ENCODE measurements at regions not wholly inside any gene's neighbourhood (a gene's known extent, or its start where the extent isn't known, plus 50 kb on each side); places are given as distances from the start of the nearest gene placed in this dataset.

DNA sequence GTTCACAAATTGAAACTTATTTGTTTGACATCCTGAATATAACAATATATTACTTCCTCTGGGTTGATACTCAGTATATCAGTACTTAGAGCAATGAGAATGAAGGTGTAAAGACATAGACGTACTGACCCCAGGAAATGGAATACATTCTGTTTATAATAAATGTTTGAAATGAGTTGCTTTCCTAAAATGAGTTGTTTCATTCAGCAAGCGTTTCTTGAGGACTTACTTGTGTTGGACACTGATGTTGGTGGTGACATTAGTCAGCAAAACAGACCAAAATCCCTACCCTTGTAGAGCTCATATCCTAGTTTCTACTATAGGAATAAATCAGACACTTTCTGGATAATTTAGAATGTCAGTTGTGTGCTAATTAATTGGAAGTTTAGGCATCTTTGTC, 184.3 kb downstream of the ZDHHC21 start:
- H3K27me3 ChIP-seq (replicated peaks) = no peaks in the 10 kb centered on the region
- H3K4me3 ChIP-seq = no peak overlapping the region
- no peak overlapping the region for H3K27ac ChIP-seq
- no peak for DNase-seq (ENCODE audit: low read depth in 1 of 2, low spot score in 2 of 2)
- no peaks in the 10 kb centered on the region for H3K9me3 ChIP-seq (replicated peaks)
- H3K4me1 ChIP-seq (replicated peaks) = no peaks in the 10 kb centered on the region
- H3K36me3 ChIP-seq = no peaks in the 10 kb centered on the region

DNA sequence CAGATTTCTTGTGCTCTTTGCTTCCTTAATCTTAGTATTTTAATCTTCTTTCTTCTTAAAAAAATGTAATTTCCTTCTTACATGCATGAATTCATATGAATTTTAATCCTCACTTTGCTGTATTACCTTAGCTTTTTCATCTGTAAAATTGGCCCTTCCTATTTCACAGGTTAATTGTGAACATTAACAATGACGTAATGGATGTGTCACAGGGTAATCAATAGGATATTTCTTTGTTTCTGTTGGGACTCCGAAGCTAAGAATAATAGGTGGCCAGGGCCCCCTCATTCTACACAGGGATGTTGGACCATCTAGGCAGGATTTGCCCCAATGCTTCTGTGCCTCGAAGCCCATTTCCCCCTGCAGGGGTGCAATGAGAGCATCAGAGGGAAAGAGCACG, 187.4 kb upstream of the NFIB start:
- Histone ChIP-seq H3K9me3 (replicated peaks) (no peaks in the 10 kb centered on the region), H3K36me3 (no peaks in the 10 kb centered on the region), H3K27me3 (replicated peaks) (no peaks in the 10 kb centered on the region), H3K4me1 (replicated peaks) (no peaks in the 10 kb centered on the region), H3K4me3 (no peak overlapping the region), H3K27ac (no peak overlapping the region)
- no peak for DNase-seq (ENCODE audit: low read depth in 1 of 2, low spot score in 2 of 2)

DNA sequence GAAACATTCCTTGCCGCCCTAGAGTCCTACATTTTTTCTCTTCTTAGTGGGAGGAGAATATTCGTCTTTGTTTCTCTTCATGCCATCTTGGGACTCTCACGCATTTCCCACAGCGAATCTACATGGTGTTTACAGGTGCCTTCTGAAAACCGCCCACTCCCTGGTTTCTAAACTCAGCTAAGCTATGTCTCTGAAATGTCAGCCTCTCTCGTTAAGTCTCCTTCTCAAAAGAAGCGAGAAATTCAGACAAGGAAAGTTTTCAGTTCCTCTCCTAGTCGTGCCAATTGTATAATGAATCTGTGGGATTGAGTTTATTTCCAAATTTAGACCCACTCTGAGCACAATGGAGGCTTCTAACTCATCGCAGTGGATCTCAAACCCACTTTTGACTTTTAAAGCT, 186.8 kb upstream of the NFIB start:
- DNase-seq (ENCODE audit: low read depth in 1 of 2, low spot score in 2 of 2) = no peak
- H3K4me3 ChIP-seq = no peak overlapping the region
- no peaks in the 10 kb centered on the region for H3K4me1 ChIP-seq (replicated peaks)
- H3K27ac ChIP-seq = no peak overlapping the region
- no peaks in the 10 kb centered on the region for H3K9me3 ChIP-seq (replicated peaks)
- no peaks in the 10 kb centered on the region for H3K27me3 ChIP-seq (replicated peaks)
- no peaks in the 10 kb centered on the region for H3K36me3 ChIP-seq

DNA sequence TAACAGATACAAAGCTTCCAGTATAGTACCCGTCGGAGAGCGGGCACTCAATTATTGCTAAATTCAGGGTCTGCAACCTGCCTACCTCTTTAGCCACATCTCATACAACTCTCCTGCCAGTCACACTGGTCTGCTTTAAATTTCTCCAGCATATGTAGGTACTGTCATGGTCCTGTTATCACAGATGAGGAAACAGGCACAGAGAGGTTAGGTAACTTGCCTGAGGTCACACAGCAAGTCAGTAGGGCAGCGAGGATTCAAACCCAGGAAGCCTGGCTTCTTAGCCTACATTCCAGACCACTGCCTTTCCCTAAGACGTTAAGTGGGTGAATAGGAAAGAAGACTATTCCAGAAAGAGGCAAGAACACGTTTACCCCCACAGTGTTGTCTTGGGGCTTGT, 186.0 kb upstream of the NFIB start:
- Histone ChIP-seq H3K4me3 (no peak overlapping the region), H3K27ac (no peak overlapping the region), H3K36me3 (no peaks in the 10 kb centered on the region), H3K9me3 (replicated peaks) (no peaks in the 10 kb centered on the region), H3K4me1 (replicated peaks) (no peaks in the 10 kb centered on the region), H3K27me3 (replicated peaks) (no peaks in the 10 kb centered on the region)
- no peak for DNase-seq (ENCODE audit: low read depth in 1 of 2, low spot score in 2 of 2)

DNA sequence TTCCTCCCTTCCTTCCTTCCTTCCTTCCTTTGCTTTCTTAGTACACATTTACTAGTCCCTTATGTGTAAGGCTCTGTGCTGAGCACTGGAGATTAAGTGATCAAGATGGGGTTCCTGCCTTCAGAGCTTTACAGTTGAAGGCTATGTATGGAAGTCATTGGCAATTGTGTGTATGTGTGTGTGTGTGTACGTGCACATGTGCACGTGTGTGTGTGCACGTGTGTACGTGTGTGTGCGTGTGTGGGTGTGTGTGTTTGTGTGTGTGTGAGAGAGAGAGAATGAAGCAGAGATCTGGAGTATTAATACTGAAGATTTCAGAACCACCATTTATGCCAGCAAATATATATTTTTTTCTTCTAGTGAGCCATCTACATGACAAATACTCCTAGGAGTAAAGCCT, 184.9 kb upstream of the NFIB start:
- no peak overlapping the region for H3K27ac ChIP-seq
- no peaks in the 10 kb centered on the region for H3K9me3 ChIP-seq (replicated peaks)
- no peaks in the 10 kb centered on the region for H3K36me3 ChIP-seq
- no peaks in the 10 kb centered on the region for H3K4me1 ChIP-seq (replicated peaks)
- no peak for DNase-seq (ENCODE audit: low read depth in 1 of 2, low spot score in 2 of 2)
- no peaks in the 10 kb centered on the region for H3K27me3 ChIP-seq (replicated peaks)
- no peak overlapping the region for H3K4me3 ChIP-seq

DNA sequence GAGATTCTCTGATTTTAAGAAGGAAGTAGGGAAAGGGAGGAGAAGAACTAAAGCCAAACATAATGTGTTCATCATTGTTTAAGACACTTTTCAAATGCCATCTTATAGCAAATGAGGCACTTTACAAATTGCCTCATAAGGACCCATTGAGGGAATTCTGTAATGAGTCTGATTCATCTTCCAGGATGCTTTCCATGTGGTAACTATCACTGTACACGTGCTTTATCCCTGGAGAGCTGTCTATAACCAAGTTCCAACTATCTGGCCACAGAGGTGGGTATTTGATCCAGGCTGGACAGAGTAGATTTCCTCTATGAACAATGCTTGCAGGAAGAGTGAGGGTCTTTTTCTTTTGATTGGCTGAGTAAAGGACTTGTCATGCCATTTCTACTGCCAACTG, 183.5 kb upstream of the NFIB start:
- H3K4me1 ChIP-seq (replicated peaks) = no peaks in the 10 kb centered on the region
- H3K9me3 ChIP-seq (replicated peaks) = no peaks in the 10 kb centered on the region
- no peaks in the 10 kb centered on the region for H3K27me3 ChIP-seq (replicated peaks)
- H3K4me3 ChIP-seq = no peak overlapping the region
- DNase-seq (ENCODE audit: low read depth in 1 of 2, low spot score in 2 of 2) = no peak
- H3K27ac ChIP-seq = no peak overlapping the region
- H3K36me3 ChIP-seq = no peaks in the 10 kb centered on the region

DNA sequence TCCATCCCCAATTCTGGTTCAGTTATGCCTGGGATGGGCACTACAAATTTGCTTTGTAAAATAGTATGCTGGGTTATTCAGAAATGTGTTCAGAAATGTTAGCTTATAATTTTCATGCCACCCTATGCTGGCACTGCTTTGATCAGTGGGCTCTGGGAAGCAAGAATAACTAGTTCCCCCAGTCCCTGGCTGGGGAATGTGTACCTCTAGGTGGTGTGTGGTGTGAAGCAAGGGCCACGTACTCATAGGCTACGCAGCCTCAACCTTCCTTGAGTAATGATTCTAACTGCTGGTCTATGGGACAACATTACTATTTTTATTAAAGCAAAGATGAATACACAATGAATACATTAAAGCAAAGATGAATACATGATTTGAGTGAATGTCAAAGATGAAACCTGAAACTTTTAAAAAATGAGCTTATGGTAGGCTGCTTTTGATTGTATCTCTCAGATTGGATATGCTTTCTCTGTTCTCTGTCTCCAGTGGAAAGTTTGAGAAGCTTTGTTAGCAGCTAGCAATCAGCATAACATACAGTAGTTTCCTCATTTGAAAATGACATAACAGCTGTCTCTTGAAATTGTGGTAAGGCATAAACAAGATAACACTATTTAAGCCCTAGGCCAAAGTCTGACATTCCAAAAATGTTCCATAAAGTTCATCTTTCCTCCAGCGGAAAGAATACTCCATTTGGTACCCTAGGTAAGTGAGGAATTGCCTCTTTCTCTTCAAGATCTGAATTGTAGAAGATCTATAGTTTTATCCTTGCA, 174.7 kb upstream of the NFIB start:
- DNase-seq (ENCODE audit: low read depth in 1 of 2, low spot score in 2 of 2) = no peak
- Histone ChIP-seq H3K27me3 (replicated peaks) (no peaks in the 10 kb centered on the region), H3K9me3 (replicated peaks) (no peaks in the 10 kb centered on the region), H3K4me3 (no peak overlapping the region), H3K27ac (no peak overlapping the region), H3K4me1 (replicated peaks) (no peaks in the 10 kb centered on the region), H3K36me3 (no peaks in the 10 kb centered on the region)

DNA sequence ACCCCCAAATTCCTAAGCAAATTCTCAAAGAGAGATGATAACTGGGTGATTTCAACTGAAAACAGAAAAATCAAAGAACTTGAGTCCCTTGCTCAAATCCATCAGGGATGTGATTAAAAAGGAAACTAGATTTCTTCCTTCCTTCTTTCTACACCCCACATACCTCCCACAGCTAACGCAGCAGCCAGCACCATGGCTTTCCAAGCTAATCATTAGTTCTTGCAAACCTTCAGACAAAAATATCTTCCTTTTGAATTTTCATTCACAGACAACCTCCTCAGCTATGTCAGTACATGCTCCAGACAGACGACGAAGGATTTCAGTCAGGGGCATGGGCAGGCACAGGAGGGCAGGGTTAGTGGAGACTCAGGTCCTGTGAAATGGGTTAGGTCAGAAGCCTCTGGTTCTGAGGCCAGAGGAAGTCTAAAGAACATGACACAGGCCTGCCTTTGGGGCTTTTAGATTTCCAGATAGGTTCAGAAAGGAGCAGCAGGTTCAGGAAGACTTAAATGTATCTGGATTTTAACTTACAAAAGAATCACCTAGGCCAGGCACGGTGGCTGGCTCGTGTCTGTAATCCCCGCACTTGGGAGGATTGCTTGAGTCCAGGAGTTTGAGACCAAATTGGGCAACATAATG, 173.7 kb upstream of the NFIB start:
- H3K9me3 ChIP-seq (replicated peaks) = no peaks in the 10 kb centered on the region
- H3K4me3 ChIP-seq = no peak overlapping the region
- no peaks in the 10 kb centered on the region for H3K4me1 ChIP-seq (replicated peaks)
- DNase-seq (ENCODE audit: low read depth in 1 of 2, low spot score in 2 of 2) = no peak
- no peaks in the 10 kb centered on the region for H3K36me3 ChIP-seq
- no peak overlapping the region for H3K27ac ChIP-seq
- H3K27me3 ChIP-seq (replicated peaks) = no peaks in the 10 kb centered on the region

DNA sequence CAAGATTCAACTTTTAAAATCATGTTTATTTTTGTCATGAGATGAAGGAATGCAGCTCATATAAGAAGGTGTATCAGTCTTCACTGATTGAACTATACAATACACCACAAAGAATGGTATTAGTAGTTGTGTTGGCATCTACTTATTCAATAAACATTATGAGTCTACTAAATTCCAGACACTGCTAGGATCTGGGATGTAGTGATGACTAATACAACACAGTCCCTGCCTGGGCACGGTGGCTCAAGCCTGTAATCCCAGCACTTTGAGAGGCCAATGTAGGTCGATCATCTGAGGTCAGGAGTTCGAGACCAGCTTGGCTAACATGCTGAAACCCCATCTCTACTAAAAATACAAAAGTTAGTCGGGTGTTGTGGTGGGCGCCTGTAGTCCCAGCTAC, 171.4 kb upstream of the NFIB start:
- Histone ChIP-seq H3K9me3 (replicated peaks) (no peaks in the 10 kb centered on the region), H3K27me3 (replicated peaks) (no peaks in the 10 kb centered on the region), H3K36me3 (no peaks in the 10 kb centered on the region), H3K27ac (no peak overlapping the region), H3K4me3 (no peak overlapping the region), H3K4me1 (replicated peaks) (no peaks in the 10 kb centered on the region)
- peak; percentile 10 to 46 for DNase-seq (ENCODE audit: low read depth in 1 of 2, low spot score in 2 of 2)

DNA sequence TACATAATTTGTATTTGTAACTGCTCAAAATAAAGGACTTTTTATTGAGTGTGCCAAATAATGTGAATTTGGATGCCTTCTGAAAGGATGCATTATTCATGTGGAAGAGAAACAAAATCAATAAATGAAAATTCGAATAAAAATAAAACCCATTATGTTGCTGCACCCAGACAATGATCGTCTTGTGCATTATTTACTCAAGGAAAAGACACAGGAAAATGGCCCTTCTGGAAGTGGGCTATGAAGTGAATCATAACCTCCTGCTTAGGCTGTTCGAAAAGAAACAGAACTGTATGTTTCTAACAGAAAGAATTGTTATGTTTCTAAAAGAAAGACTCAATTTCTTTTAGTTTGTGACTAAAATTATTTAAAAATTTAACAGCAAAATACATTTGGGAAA, 168.9 kb upstream of the NFIB start:
- H3K4me1 ChIP-seq (replicated peaks) = no peaks in the 10 kb centered on the region
- H3K27me3 ChIP-seq (replicated peaks) = no peaks in the 10 kb centered on the region

DNA sequence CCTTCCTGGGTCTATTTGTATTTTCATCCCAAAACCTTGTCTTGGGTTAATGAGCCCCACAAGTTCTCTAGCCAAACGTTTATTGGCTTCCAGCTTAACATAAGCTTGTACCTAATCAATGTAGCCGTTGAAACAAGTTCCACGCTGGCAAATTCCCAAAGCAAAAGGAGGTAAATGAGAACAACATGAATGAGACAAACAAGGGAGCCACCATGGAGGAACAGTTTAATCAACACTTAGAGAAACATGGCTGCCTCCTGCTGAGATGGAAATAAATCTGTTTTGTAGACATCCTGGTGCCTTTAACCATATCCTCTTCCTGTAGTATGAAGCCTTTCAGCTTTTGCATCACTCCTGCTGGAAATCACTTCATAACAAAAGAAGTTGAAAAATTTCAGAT, 166.6 kb upstream of the NFIB start:
- Histone ChIP-seq H3K9me3 (replicated peaks) (no peaks in the 10 kb centered on the region), H3K4me1 (replicated peaks) (no peaks in the 10 kb centered on the region), H3K27me3 (replicated peaks) (no peaks in the 10 kb centered on the region), H3K4me3 (no peak overlapping the region), H3K27ac (no peak overlapping the region), H3K36me3 (no peaks in the 10 kb centered on the region)
- DNase-seq (ENCODE audit: low read depth in 1 of 2, low spot score in 2 of 2) = no peak

More for the DNA sequence above, 168.9 kb upstream of the NFIB start:
- Histone ChIP-seq H3K4me3 (no peak overlapping the region), H3K9me3 (replicated peaks) (no peaks in the 10 kb centered on the region), H3K27ac (no peak overlapping the region), H3K36me3 (no peaks in the 10 kb centered on the region)
- DNase-seq (ENCODE audit: low read depth in 1 of 2, low spot score in 2 of 2) = no peak

DNA sequence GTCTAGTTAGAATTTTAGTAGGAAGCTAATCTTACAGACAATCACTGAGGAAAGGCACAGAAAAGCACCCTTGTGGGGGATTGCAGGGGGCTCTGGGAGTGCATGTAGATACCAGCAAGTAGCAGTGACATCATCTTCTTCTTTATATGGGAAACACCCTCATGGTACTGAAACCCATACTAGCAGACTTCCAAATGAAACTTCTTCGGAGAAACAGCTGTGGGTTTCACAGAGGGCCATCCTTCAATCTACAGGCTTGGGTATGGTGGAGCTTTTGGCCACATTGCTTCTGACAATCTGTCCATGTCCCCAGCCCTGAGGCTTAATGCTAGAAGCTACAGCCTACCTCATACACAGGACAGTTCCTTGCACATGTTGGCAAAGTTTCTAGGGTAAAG, 165.2 kb upstream of the NFIB start:
- Histone ChIP-seq H3K27me3 (replicated peaks) (no peaks in the 10 kb centered on the region), H3K4me1 (replicated peaks) (no peaks in the 10 kb centered on the region), H3K27ac (no peak overlapping the region), H3K9me3 (replicated peaks) (no peaks in the 10 kb centered on the region), H3K36me3 (no peaks in the 10 kb centered on the region), H3K4me3 (no peak overlapping the region)
- DNase-seq (ENCODE audit: low read depth in 1 of 2, low spot score in 2 of 2) = no peak

DNA sequence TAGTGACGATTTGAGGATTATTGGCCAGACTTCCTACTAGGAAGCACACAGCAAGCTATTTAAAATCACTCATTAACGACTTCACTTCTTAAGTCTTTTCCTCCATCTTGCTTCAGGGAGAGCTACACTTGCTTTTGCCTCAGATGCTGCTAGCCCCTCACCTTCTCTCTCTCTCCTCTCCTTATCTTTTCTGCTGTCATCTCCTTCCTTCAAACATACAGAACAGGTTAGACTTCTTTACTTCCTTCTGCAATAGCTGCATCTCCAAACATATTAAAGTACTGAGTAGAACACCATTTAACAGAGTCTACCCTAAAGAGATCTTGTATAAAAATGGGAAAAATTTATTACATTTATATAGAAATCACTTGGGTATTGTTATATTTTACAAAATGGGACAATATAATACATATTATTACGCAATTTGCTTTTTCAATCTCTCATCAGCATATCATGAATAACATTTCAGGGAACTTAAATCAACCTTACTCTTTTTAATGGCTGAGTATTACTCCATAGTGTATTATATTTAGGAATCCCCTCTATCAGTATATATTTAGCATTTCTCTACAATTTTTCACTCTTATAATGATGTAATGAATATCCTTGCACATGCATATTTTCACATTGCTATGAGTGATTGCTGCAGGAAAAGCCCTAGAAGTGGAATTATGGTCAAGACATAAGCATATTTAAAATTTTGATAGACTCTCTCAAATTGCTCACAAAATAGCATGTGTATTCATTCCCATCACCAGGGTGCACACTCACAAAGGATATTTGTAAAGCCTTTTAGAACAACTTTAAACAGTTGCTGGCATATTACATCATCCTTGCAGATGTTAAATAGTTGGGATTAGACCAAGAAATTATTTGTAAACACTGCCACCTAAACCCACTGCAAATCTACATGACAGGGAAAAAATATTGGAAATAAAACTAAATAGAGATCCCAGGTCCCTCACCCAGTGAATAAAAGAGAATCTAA, 164.5 kb upstream of the NFIB start:
- no peaks in the 10 kb centered on the region for H3K4me1 ChIP-seq (replicated peaks)
- no peaks in the 10 kb centered on the region for H3K36me3 ChIP-seq
- DNase-seq (ENCODE audit: low read depth in 1 of 2, low spot score in 2 of 2) = no peak
- no peaks in the 10 kb centered on the region for H3K9me3 ChIP-seq (replicated peaks)
- H3K27me3 ChIP-seq (replicated peaks) = no peaks in the 10 kb centered on the region
- H3K4me3 ChIP-seq = no peak overlapping the region
- no peak overlapping the region for H3K27ac ChIP-seq

DNA sequence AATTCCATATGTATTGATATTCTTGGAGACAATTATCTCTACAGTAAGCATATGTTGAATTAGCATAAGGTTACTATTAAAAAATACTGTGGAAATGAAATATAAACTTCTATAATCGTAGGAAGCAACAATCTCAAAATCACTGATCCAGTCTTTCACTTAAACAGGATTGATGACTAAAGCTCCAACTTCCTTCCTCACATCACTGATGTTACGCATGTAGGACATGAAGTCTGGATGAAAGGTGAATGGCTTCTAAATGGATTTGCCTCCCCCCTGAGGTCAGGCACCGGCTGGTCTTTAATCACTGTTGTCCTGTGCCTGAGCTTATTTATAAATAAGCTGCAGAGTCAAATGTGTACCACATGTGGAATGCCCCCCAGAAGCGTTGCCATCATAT, 157.1 kb upstream of the NFIB start:
- H3K4me3 ChIP-seq = no peak overlapping the region
- no peaks in the 10 kb centered on the region for H3K36me3 ChIP-seq
- no peaks in the 10 kb centered on the region for H3K4me1 ChIP-seq (replicated peaks)
- H3K9me3 ChIP-seq (replicated peaks) = no peaks in the 10 kb centered on the region
- no peak overlapping the region for H3K27ac ChIP-seq
- no peak for DNase-seq (ENCODE audit: low read depth in 1 of 2, low spot score in 2 of 2)
- H3K27me3 ChIP-seq (replicated peaks) = no peaks in the 10 kb centered on the region
